MCF 10A (cell line): ENCODE measurements at regions not wholly inside any gene's neighbourhood (a gene's known extent, or its start where the extent isn't known, plus 50 kb on each side); places are given as distances from the start of the nearest gene placed in this dataset.

Experiments used
- BruUV-seq: library from RNA; stranded (reverse); fragments of 400-500 nt; replicated peaks from 2 replicates; lab custom pipeline; 2021; lab: Mats Ljungman, UMichigan
- CTCF ChIA-PET: fragments of 300-600 bp; sonication (Branson Sonifier 250); formaldehyde crosslinking; extraction: SDS; loops from one replicate; lab custom pipeline; 2021; ENCODE audit warnings: antibody characterized with exemption, inconsistent platforms; lab: Yijun Ruan, JAX
- POLR2A ChIA-PET: fragments of 300-600, 350-650 bp; sonication (Branson Sonifier 250); formaldehyde crosslinking; extraction: SDS; loops from one replicate; lab custom pipeline; 2020; ENCODE audit warnings: antibody characterized with exemption, inconsistent platforms; lab: Yijun Ruan, JAX
- DNase-seq: peaks from one replicate; pipeline ENCODE4 v3.0.0-alpha.2; 2018; ENCODE audit not compliant: unreplicated experiment
- H3K27ac Mint-ChIP-seq: one replicate; pipeline ENCODE4 v1.8.0; 2022; ENCODE audit warnings: mild to moderate bottlenecking, low read depth, mixed read lengths; ENCODE audit not compliant: unreplicated experiment
- H3K27me3 Mint-ChIP-seq: one replicate; pipeline ENCODE4 v1.8.0; 2022; ENCODE audit warnings: mixed read lengths; ENCODE audit not compliant: insufficient read depth, unreplicated experiment
- H3K36me3 Mint-ChIP-seq: one replicate; pipeline ENCODE4 v1.8.0; 2022; ENCODE audit warnings: mild to moderate bottlenecking, moderate library complexity, mixed read lengths; ENCODE audit not compliant: insufficient read depth, unreplicated experiment
- H3K4me1 Mint-ChIP-seq: one replicate; pipeline ENCODE4 v1.8.0; 2022; ENCODE audit warnings: mixed read lengths; ENCODE audit not compliant: insufficient read depth, unreplicated experiment
- H3K4me3 Mint-ChIP-seq: one replicate; pipeline ENCODE4 v1.8.0; 2022; ENCODE audit warnings: mild to moderate bottlenecking, moderate library complexity, mixed read lengths; ENCODE audit not compliant: unreplicated experiment
- H3K9me3 Mint-ChIP-seq: one replicate; pipeline ENCODE4 v1.8.0; 2022; ENCODE audit warnings: mixed read lengths; ENCODE audit not compliant: unreplicated experiment
- intact Hi-C: fragments of 100-400 bp; cut with micrococcal nuclease; formaldehyde crosslinking; loops from 2 replicates; pipeline ENCODE4 v1.14.1; 2022
- TF ChIP-seq, protein P1 (sequence below): fragments of 200-600 bp; IDR thresholded peaks from one replicate; pipeline ENCODE4 v1.8.0; 2022; ENCODE audit warnings: antibody characterized with exemption, mild to moderate bottlenecking; ENCODE audit not compliant: unreplicated experiment

DNA sequence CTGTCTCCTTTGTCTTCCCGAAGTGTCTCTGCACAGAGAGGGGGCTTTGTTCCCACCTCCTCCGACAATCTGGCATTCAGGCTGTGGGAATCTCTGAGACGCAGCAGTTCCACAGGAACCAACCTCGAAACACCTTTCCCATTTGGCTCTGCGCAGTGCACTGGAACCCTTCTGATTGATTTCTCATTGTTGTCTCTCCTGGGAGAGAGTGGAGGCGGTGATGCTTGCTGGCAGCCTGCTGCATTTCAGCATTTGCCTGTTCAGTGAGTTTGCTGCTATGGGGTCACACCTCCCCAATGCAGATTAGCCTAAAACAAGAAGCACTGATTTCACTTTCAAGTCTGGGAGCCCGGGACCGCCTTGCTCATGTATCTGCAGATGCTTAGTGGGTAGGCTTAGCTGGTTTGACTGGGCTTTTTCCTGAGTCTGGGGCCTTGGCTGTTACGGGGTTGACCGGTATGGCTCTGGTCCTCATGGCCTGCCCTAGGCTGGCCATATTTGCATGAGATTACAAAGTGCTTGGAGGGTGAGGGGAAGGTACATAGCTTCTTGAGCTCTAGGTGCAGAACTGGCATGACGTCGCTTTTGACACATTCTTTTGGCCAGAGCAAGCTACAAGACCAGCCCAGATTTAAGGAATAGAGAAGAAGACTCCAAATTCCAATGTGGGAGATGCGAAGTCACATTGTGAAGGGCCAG lies 695.3 kb downstream of the PTPRU start:
- intact Hi-C loops, result no loop called here
- TF ChIP-seq, protein P1, sequence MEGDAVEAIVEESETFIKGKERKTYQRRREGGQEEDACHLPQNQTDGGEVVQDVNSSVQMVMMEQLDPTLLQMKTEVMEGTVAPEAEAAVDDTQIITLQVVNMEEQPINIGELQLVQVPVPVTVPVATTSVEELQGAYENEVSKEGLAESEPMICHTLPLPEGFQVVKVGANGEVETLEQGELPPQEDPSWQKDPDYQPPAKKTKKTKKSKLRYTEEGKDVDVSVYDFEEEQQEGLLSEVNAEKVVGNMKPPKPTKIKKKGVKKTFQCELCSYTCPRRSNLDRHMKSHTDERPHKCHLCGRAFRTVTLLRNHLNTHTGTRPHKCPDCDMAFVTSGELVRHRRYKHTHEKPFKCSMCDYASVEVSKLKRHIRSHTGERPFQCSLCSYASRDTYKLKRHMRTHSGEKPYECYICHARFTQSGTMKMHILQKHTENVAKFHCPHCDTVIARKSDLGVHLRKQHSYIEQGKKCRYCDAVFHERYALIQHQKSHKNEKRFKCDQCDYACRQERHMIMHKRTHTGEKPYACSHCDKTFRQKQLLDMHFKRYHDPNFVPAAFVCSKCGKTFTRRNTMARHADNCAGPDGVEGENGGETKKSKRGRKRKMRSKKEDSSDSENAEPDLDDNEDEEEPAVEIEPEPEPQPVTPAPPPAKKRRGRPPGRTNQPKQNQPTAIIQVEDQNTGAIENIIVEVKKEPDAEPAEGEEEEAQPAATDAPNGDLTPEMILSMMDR, result no peak
- Mint-ChIP-seq H3K4me1 (no peaks in the 10 kb centered on the region), H3K27ac (no peak overlapping the region), H3K27me3 (peaks cover 35% of the 10 kb centered on the region), H3K9me3 (no peaks in the 10 kb centered on the region), H3K36me3 (no peaks in the 10 kb centered on the region), H3K4me3 (no peak overlapping the region)
- no peak for DNase-seq
- BruUV-seq, result no TSS peak
- POLR2A ChIA-PET, result no interaction called here
- CTCF ChIA-PET, result interaction anchor here (0.6 kb wide), 1 partner anchor 300 kb away, joined by 3 read pairs; no protein-coding TSS in a partner anchor

DNA sequence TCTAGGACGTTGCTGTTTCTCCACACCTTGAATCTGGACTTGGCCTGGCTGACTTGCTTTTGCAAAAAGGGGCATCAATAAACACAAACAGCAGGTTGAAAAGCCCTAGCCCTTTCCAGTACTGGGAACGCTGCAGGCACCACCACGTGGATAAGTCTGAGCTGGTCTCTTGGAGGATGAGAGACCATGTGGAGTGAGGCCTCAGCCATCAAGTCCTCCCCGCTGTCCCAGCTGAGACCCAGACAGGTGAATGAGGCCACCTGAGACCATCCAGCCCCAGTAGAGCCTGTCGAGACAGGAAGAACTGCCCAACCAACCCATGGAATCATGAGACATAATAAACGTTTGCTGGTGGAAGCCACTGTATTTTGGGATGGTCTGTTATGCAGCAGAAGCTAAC lies 688.7 kb downstream of the PTPRU start:
- H3K4me1 Mint-ChIP-seq, result no peaks in the 10 kb centered on the region
- ChIA-PET CTCF (no interaction called here), POLR2A (no interaction called here)
- no peaks in the 10 kb centered on the region for H3K9me3 Mint-ChIP-seq
- no peak overlapping the region for H3K27ac Mint-ChIP-seq
- BruUV-seq, result no TSS peak
- no peak overlapping the region for H3K4me3 Mint-ChIP-seq
- TF ChIP-seq, protein P1, result no peak
- intact Hi-C loops, result no loop called here
- no peaks in the 10 kb centered on the region for H3K36me3 Mint-ChIP-seq
- no peak for DNase-seq
- H3K27me3 Mint-ChIP-seq, result peaks cover 40% of the 10 kb centered on the region

DNA sequence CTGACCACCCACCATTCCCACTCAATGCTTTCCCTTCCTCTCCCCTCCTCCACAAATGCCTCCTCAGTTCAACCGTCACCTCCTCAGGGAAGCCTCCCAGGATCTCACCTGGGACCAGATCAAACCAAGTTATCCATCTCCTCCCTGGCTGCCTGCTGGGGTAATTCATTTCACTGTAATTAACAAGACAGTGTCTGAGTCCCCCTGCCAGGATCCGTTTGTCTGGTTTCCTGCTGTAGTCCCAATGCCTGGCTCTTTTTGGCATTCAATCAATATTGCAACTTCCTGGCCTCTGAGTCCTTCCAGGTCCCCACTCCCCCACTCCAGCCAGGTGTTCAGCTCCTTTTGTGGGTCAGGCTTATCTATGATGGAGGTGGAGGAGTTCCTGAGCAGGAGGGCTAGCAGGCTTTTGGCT lies 687.7 kb downstream of the PTPRU start:
- POLR2A ChIA-PET, result interaction anchor here (0.5 to 0.6 kb wide), 3 partner anchors 24 to 308 kb away, joined by 3 read pairs; no protein-coding TSS in a partner anchor
- CTCF ChIA-PET, result interaction anchor here (0.6 kb wide), 1 partner anchor 190 kb away, joined by 3 read pairs; no protein-coding TSS in a partner anchor
- H3K4me3 Mint-ChIP-seq, result no peak overlapping the region
- no peaks in the 10 kb centered on the region for H3K36me3 Mint-ChIP-seq
- no peaks in the 10 kb centered on the region for H3K4me1 Mint-ChIP-seq
- TF ChIP-seq, protein P1, result no peak
- DNase-seq, result no peak
- H3K27me3 Mint-ChIP-seq, result peaks cover 40% of the 10 kb centered on the region
- intact Hi-C loops, result no loop called here
- no peaks in the 10 kb centered on the region for H3K9me3 Mint-ChIP-seq
- no TSS peak for BruUV-seq
- H3K27ac Mint-ChIP-seq, result no peak overlapping the region

DNA sequence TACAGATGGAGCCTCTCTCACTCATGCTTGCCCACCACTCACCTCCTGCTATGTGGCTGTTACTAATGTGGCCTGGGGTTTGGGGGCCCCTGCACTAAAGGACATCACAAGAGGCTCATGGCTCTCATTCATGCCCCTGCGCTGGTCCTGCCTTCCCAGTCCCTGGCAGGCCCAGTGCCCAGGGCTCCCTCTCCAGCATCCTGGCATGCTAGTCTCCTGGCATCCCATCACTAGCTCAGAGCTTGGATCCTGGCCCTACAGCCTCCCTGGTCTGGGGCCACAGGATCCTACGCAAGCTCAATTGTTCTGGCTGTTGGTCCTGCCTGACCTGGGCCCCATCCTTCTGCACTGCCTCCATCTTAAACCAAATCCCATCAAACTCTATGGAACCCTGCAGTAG lies 685.4 kb downstream of the PTPRU start:
- no peaks in the 10 kb centered on the region for H3K9me3 Mint-ChIP-seq
- intact Hi-C loops, result no loop called here
- BruUV-seq, result no TSS peak
- DNase-seq, result no peak
- no peaks in the 10 kb centered on the region for H3K4me1 Mint-ChIP-seq
- H3K4me3 Mint-ChIP-seq, result no peak overlapping the region
- peaks cover 50% of the 10 kb centered on the region for H3K27me3 Mint-ChIP-seq
- no peak overlapping the region for H3K27ac Mint-ChIP-seq
- POLR2A ChIA-PET, result no interaction called here
- TF ChIP-seq, protein P1, result no peak
- CTCF ChIA-PET, result no interaction called here
- H3K36me3 Mint-ChIP-seq, result no peaks in the 10 kb centered on the region
